Mesenchymal stem cell (in vitro differentiated cells and primary cell): ENCODE measurements at regions not wholly inside any gene's neighbourhood (a gene's known extent, or its start where the extent isn't known, plus 50 kb on each side); places are given as distances from the start of the nearest gene placed in this dataset.

Experiments used
- DNase-seq: peaks from one replicate; pipeline ENCODE4 v3.0.0-alpha.2; 2013
- H2AFZ ChIP-seq: one replicate; pipeline ENCODE4 v1.6.1; 2013; ENCODE audit warnings: low read depth, mild to moderate bottlenecking, control low read depth, inconsistent platforms, low read length, moderate library complexity
- H2AK5ac ChIP-seq: 2 replicates; pipeline ENCODE4 v1.6.1; 2013; ENCODE audit warnings: low read length, moderate library complexity, mild to moderate bottlenecking, inconsistent platforms; ENCODE audit not compliant: severe bottlenecking
- H2BK120ac ChIP-seq: one replicate; pipeline ENCODE4 v1.6.1; 2013; ENCODE audit warnings: low read depth, mild to moderate bottlenecking, inconsistent platforms, low read length, moderate library complexity
- H2BK12ac ChIP-seq, 2 experiments: one replicate each; pipeline ENCODE4 v1.6.1; 2013; ENCODE audit warnings: inconsistent platforms in 2 of 2, low read length in 2 of 2, mild to moderate bottlenecking in 2 of 2, moderate library complexity in 2 of 2, control low read depth in 1 of 2
- H2BK15ac ChIP-seq: one replicate; pipeline ENCODE4 v1.6.1; 2013; ENCODE audit warnings: mild to moderate bottlenecking, low read depth, inconsistent platforms; ENCODE audit not compliant: poor library complexity, severe bottlenecking
- H2BK5ac ChIP-seq: 2 replicates; pipeline ENCODE4 v1.6.1; 2013; ENCODE audit warnings: low read depth, mild to moderate bottlenecking, low read length, control low read depth, inconsistent platforms; ENCODE audit not compliant: poor library complexity, severe bottlenecking
- H3K14ac ChIP-seq, 2 experiments: one replicate each; pipeline ENCODE4 v1.6.1; 2013; ENCODE audit warnings: inconsistent platforms in 2 of 2, low read length in 2 of 2, control low read depth in 1 of 2, mild to moderate bottlenecking in 1 of 2, moderate library complexity in 1 of 2
- H3K18ac ChIP-seq, 2 experiments: one replicate each; pipeline ENCODE4 v1.6.1; 2013; ENCODE audit warnings: inconsistent platforms in 2 of 2, low read length in 2 of 2, control low read depth in 1 of 2, low read depth in 1 of 2, mild to moderate bottlenecking in 1 of 2
- H3K23ac ChIP-seq, 2 experiments: one replicate each; pipeline ENCODE4 v1.6.1; 2013; ENCODE audit warnings: inconsistent platforms in 2 of 2, low read length in 2 of 2, mild to moderate bottlenecking in 2 of 2, moderate library complexity in 2 of 2, control low read depth in 1 of 2
- H3K27ac ChIP-seq: 2 replicates; pipeline ENCODE4 v1.5.1; 2013; ENCODE audit warnings: mild to moderate bottlenecking, moderate library complexity, low read length, control low read depth, inconsistent platforms; ENCODE audit not compliant: poor library complexity, severe bottlenecking
- H3K27me3 ChIP-seq, 2 experiments: 2 replicates each; pipeline versions ENCODE4 v1.6.1 to v1.7.0; 2013; ENCODE audit warnings: low read length in 2 of 2, mild to moderate bottlenecking in 2 of 2, moderate library complexity in 2 of 2, control low read depth in 1 of 2, inconsistent platforms in 1 of 2; ENCODE audit not compliant: control insufficient read depth in 1 of 2, insufficient read depth in 1 of 2
- H3K36me3 ChIP-seq, 2 experiments: 2 replicates each; pipeline versions ENCODE4 v1.6.1 to v1.7.0; 2013; ENCODE audit warnings: low read length in 2 of 2, control low read depth in 1 of 2, inconsistent platforms in 1 of 2, low read depth in 1 of 2, mild to moderate bottlenecking in 1 of 2; ENCODE audit not compliant: insufficient read depth in 2 of 2, control insufficient read depth in 1 of 2
- H3K4ac ChIP-seq, 2 experiments: one replicate each; pipeline ENCODE4 v1.6.1; 2013; ENCODE audit warnings: inconsistent platforms in 2 of 2, low read length in 2 of 2, mild to moderate bottlenecking in 2 of 2, moderate library complexity in 2 of 2, control low read depth in 1 of 2, low read depth in 1 of 2
- H3K4me1 ChIP-seq: 2 replicates; pipeline ENCODE4 v1.6.1; 2013; ENCODE audit warnings: low read depth, low read length, control low read depth; ENCODE audit not compliant: control insufficient read depth, insufficient read depth
- H3K4me2 ChIP-seq: 2 replicates; pipeline ENCODE4 v1.6.1; 2013; ENCODE audit warnings: low read length, mild to moderate bottlenecking, inconsistent platforms; ENCODE audit not compliant: poor library complexity, severe bottlenecking
- H3K4me3 ChIP-seq, 2 experiments: 2 replicates each; pipeline versions ENCODE4 v1.5.1 to v1.7.0; 2013; ENCODE audit warnings: low read length in 2 of 2, mild to moderate bottlenecking in 2 of 2, control low read depth in 1 of 2, low read depth in 1 of 2; ENCODE audit not compliant: insufficient read depth in 1 of 2
- H3K79me1 ChIP-seq: replicated peaks from 2 replicates; pipeline ENCODE4 v1.6.1; 2013; ENCODE audit warnings: mild to moderate bottlenecking, control low read depth, low read length, inconsistent platforms; ENCODE audit not compliant: poor library complexity, severe bottlenecking
- H3K9ac ChIP-seq: 2 replicates; pipeline ENCODE4 v1.7.0; 2013; ENCODE audit warnings: mild to moderate bottlenecking, low read length, moderate library complexity
- H3K9me3 ChIP-seq: 2 replicates; pipeline ENCODE4 v1.7.0; 2013; ENCODE audit warnings: mild to moderate bottlenecking, low read length; ENCODE audit not compliant: control insufficient read depth
- H4K8ac ChIP-seq: one replicate; pipeline ENCODE4 v1.6.1; 2013; ENCODE audit warnings: inconsistent platforms, mild to moderate bottlenecking, low read length, moderate library complexity
- H4K91ac ChIP-seq: one replicate; pipeline ENCODE4 v1.6.1; 2013; ENCODE audit warnings: mild to moderate bottlenecking, low read length, inconsistent platforms
- WGBS: methylation state at CpG from one replicate; pipeline ENCODE4 v1.1.7; 2013; ENCODE audit warnings: mixed read lengths; 5-methylcytosine and 5-hydroxymethylcytosine counted together

GRCh38 chr7:20559883-20560282, 55.6 kb upstream of the ABCB5 start:
- Histone ChIP-seq H3K9me3 (no peaks in the 10 kb centered on the region), H4K91ac (no peak overlapping the region), H2BK120ac (no peak overlapping the region), H2BK15ac (no peak overlapping the region), H3K4ac (no peak overlapping the region), H3K36me3 (no peaks in the 10 kb centered on the region), H3K18ac (no peak overlapping the region), H3K9ac (no peak overlapping the region), H3K79me1 (no peaks in the 10 kb centered on the region), H3K4me3 (no peak overlapping the region), H2AK5ac (no peak overlapping the region), H3K14ac (no peak overlapping the region), H2AFZ (no peak overlapping the region), H2BK5ac (no peak overlapping the region), H3K4me2 (no peak overlapping the region), H2BK12ac (no peak overlapping the region), H3K23ac (no peak overlapping the region), H4K8ac (no peak overlapping the region), H3K27me3 (no peaks in the 10 kb centered on the region), H3K4me1 (no peaks in the 10 kb centered on the region), H3K27ac (no peak overlapping the region)
- 95% methylated on average over 5 of the region's 5 CpGs for WGBS
- no peak for DNase-seq

- Histone ChIP-seq H3K18ac (no peak overlapping the region), H4K91ac (no peak overlapping the region), H3K27ac (no peak overlapping the region), H3K27me3 (no peaks in the 10 kb centered on the region), H3K23ac (no peak overlapping the region), H2BK120ac (no peak overlapping the region), H2AFZ (no peak overlapping the region), H2AK5ac (no peak overlapping the region), H3K79me1 (no peaks in the 10 kb centered on the region), H4K8ac (no peak overlapping the region), H3K14ac (no peak overlapping the region), H2BK15ac (no peak overlapping the region), H3K4me1 (no peaks in the 10 kb centered on the region), H3K4ac (no peak overlapping the region), H2BK5ac (no peak overlapping the region), H3K9ac (no peak overlapping the region), H3K36me3 (no peaks in the 10 kb centered on the region), H2BK12ac (no peak overlapping the region), H3K9me3 (no peaks in the 10 kb centered on the region), H3K4me3 (no peak overlapping the region), H3K4me2 (no peak overlapping the region)
- no peak for DNase-seq
- WGBS: 89% methylated on average over 15 of the region's 16 CpGs
Observed at GRCh38 chr7:20560325-20561180, 54.9 kb upstream of the ABCB5 start.

- no peak for DNase-seq
- H4K8ac ChIP-seq: no peak overlapping the region
- H3K27ac ChIP-seq: no peak overlapping the region
- H3K14ac ChIP-seq: no peak overlapping the region
- H3K18ac ChIP-seq: no peak overlapping the region
- WGBS: 91% methylated on average over 2 of the region's 4 CpGs
- H3K4me2 ChIP-seq: no peak overlapping the region
- H3K4me3 ChIP-seq: no peak overlapping the region
- no peaks in the 10 kb centered on the region for H3K4me1 ChIP-seq
- H3K4ac ChIP-seq: no peak overlapping the region
- H4K91ac ChIP-seq: no peak overlapping the region
- no peaks in the 10 kb centered on the region for H3K79me1 ChIP-seq
- no peak overlapping the region for H2AFZ ChIP-seq
- no peak overlapping the region for H2BK12ac ChIP-seq
- no peak overlapping the region for H2BK15ac ChIP-seq
- H3K9me3 ChIP-seq: no peaks in the 10 kb centered on the region
- H3K27me3 ChIP-seq: no peaks in the 10 kb centered on the region
- no peak overlapping the region for H3K23ac ChIP-seq
- no peak overlapping the region for H2BK5ac ChIP-seq
- H2BK120ac ChIP-seq: no peak overlapping the region
- no peak overlapping the region for H3K9ac ChIP-seq
- H3K36me3 ChIP-seq: no peaks in the 10 kb centered on the region
- no peak overlapping the region for H2AK5ac ChIP-seq
Observed at GRCh38 chr7:20561466-20561865, 54.0 kb upstream of the ABCB5 start.

DNA sequence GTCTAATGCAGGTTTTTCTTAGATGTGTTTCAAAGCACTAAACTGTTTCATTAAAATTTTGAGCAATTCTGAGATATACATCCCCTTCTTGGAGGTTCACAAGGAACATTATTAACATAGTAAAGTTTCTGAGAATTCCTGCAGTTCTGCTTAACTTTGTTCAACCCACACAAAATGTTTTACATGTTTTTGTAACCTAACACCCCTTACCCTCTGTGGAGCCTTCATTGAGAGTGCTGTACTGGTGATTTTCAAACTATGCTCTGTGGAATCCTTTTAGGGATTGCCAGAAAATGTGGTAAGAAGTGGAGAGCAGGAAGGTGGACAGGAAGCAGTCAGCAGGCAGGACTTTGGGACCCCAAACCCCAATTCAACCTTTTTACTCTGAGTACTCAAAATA, 53.6 kb upstream of the ABCB5 start:
- Histone ChIP-seq H2BK12ac (no peak overlapping the region), H3K4ac (no peak overlapping the region), H3K4me3 (no peak overlapping the region), H3K27ac (no peak overlapping the region), H2BK5ac (no peak overlapping the region), H3K9ac (no peak overlapping the region), H3K4me2 (no peak overlapping the region), H2AFZ (no peak overlapping the region), H3K9me3 (no peaks in the 10 kb centered on the region), H2AK5ac (no peak overlapping the region), H3K4me1 (no peaks in the 10 kb centered on the region), H4K91ac (no peak overlapping the region), H3K14ac (no peak overlapping the region), H4K8ac (no peak overlapping the region), H3K36me3 (no peaks in the 10 kb centered on the region), H3K18ac (no peak overlapping the region), H3K79me1 (no peaks in the 10 kb centered on the region), H3K27me3 (no peaks in the 10 kb centered on the region), H3K23ac (no peak overlapping the region), H2BK120ac (no peak overlapping the region), H2BK15ac (no peak overlapping the region)
- no peak for DNase-seq
